ENCODE measurements at regions not wholly inside any gene's neighbourhood (a gene's known extent, or its start where the extent isn't known, plus 50 kb on each side); places are given as distances from the start of the nearest gene placed in this dataset.

- no peak overlapping the region for H4K5ac ChIP-seq (ENCODE audit: insufficient read length, low read depth, low read length)
- no peak overlapping the region for H3K27ac ChIP-seq (ENCODE audit: insufficient read length, low read depth, low read length)
- no peak overlapping the region for H2BK12ac ChIP-seq (ENCODE audit: insufficient read length, low read depth, low read length)
- no peak overlapping the region for H3K56ac ChIP-seq (ENCODE audit: insufficient read length, low read depth, low read length)
- H3K27me3 ChIP-seq (ENCODE audit: insufficient read depth, low read length) = no peaks in the 10 kb centered on the region
- H2BK15ac ChIP-seq (ENCODE audit: low read depth, low read length) = no peak overlapping the region
- H3K18ac ChIP-seq (ENCODE audit: insufficient read length, low read depth, low read length) = no peak overlapping the region
- TF ChIP-seq CTCF (conservative IDR thresholded peaks at IDR 0.05) = no peak
- H2BK5ac ChIP-seq (ENCODE audit: insufficient read length, low read length) = no peak overlapping the region
- no peak overlapping the region for H3K9ac ChIP-seq (ENCODE audit: extremely low read depth, insufficient read length, low read length)
- no peaks in the 10 kb centered on the region for H3K27me3 Mint-ChIP-seq (ENCODE audit: low read depth)
- no peak for DNase-seq
- no peaks in the 10 kb centered on the region for H3K23me2 ChIP-seq (ENCODE audit: insufficient read length, low read depth, low read length, poor library complexity, severe bottlenecking)
- no peak overlapping the region for H4K91ac ChIP-seq (ENCODE audit: insufficient read length, low read depth, low read length)
- no peak overlapping the region for H3K23ac ChIP-seq (ENCODE audit: insufficient read length, low read depth, low read length)
- no peaks in the 10 kb centered on the region for H3K9me3 ChIP-seq (ENCODE audit: control insufficient read depth, low read depth, low read length)
- no CpG with 5 or more reads among the region's 3 CpGs for WGBS (ENCODE audit: extremely low coverage, insufficient read length, low lambda C conversion rate)
- H3K4ac ChIP-seq (ENCODE audit: low read depth, low read length) = no peak overlapping the region
- H3K79me2 ChIP-seq (ENCODE audit: insufficient read depth, low read length) = no peaks in the 10 kb centered on the region
- no peak overlapping the region for H2BK20ac ChIP-seq (ENCODE audit: low read depth, low read length, poor library complexity, severe bottlenecking)
- H2AFZ ChIP-seq (ENCODE audit: low read length) = no peak overlapping the region
- no peaks in the 10 kb centered on the region for H4K20me1 ChIP-seq (ENCODE audit: control insufficient read depth, insufficient read depth, insufficient read length)
- no peak overlapping the region for H3K27ac Mint-ChIP-seq
- no peak overlapping the region for H3K14ac ChIP-seq (ENCODE audit: insufficient read depth, low read length)
- peaks cover 8 to 52% (median 20%) of the 10 kb centered on the region in 3 experiments for H3K36me3 Mint-ChIP-seq (ENCODE audit: insufficient read depth in 1 of 3, low read depth in 3 of 3)
- no peak overlapping the region for H3T11ph ChIP-seq (ENCODE audit: low read length)
- no peak overlapping the region for H2AK5ac ChIP-seq (ENCODE audit: insufficient read length, low read length)
- H3K4me1 ChIP-seq (ENCODE audit: insufficient read depth, low read length) = no peaks in the 10 kb centered on the region
- H2BK120ac ChIP-seq (ENCODE audit: low read depth, low read length, poor library complexity, severe bottlenecking) = no peak overlapping the region
- no peak overlapping the region for H4K8ac ChIP-seq (replicated peaks; ENCODE audit: insufficient read length, low read depth, low read length)
- H3K79me1 ChIP-seq (ENCODE audit: insufficient read depth, low read depth, low read length, poor library complexity, severe bottlenecking) = no peaks in the 10 kb centered on the region
- H3K4me3 Mint-ChIP-seq = no peak overlapping the region
- H3K4me1 Mint-ChIP-seq = no peaks in the 10 kb centered on the region
- H3K9me3 Mint-ChIP-seq = peaks cover 45% of the 10 kb centered on the region in 2 experiments
- no peak overlapping the region for H3K4me2 ChIP-seq (ENCODE audit: insufficient read depth, insufficient read length, low read length)
Observed at GRCh38 chr4:33709247-33709646, 2535.1 kb downstream of the ARAP2 start.

Measured in H9 (cell line).